IPS-NIHi7 (cell line): ENCODE measurements at regions not wholly inside any gene's neighbourhood (a gene's known extent, or its start where the extent isn't known, plus 50 kb on each side); places are given as distances from the start of the nearest gene placed in this dataset.

Source experiments
- DNase-seq: peaks from one replicate; pipeline ENCODE4 v3.0.0; 2012; ENCODE audit warnings: mixed read lengths; ENCODE audit errors: extremely low spot score

DNA sequence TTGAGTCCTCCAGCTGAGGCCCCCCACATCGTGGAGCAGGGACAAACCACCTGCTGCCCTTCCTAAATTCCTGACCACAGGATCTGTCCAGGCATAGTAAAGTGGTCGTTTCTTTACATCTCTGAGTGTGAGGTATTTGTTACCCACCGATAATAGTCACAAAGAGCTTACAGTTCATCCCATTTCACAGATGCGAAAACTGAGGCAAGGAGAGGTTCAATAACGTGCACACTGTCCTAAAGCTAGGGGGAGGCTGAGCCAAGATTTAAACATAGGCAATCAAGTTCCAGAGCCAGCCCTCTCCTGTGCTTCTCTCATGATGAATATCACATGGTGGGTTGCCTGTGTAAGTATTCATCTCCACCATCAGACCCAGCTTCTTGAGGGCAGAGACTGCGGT is 135.4 kb downstream of the CCT6B start:
- DNase-seq, result no peak

DNA sequence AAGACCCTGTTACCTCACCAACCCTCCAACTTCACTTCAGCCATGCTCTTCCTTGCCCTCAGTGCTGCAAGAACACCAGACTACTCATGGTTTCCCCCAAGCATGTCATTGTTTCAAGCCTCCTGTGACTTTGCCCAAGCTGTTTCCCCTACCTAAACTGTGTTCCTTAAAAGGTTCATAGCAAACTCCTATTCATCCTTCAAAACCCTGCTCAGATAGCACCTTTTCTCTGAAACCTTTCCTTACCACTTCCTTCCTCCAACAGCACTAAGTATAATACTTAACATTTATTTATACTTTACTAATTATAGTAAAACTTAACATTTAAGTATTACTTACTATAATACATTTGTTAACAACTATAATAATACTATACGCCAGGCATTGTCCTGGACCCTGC is 136.2 kb downstream of the CCT6B start:
- no peak for DNase-seq

DNA sequence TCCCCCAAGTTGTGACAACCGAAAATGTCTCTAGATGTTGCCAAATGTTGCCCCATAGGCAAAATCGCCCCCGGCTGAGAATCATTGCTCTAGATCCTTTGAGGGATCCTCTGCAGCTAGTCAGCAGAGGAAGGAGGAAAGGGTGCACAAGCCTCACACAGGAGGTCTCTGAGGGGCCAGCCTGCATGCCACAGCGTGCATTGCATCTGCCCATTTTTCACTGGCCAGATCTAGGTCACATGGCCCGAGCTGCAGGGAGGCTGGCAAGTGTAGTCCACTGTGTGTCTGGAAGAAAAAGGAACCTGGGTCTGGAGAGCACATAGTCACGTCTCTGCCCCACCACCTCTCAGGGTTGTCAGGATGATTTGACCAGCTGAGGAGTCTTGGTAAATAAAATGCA is 138.2 kb downstream of the CCT6B start:
- no peak for DNase-seq

DNA sequence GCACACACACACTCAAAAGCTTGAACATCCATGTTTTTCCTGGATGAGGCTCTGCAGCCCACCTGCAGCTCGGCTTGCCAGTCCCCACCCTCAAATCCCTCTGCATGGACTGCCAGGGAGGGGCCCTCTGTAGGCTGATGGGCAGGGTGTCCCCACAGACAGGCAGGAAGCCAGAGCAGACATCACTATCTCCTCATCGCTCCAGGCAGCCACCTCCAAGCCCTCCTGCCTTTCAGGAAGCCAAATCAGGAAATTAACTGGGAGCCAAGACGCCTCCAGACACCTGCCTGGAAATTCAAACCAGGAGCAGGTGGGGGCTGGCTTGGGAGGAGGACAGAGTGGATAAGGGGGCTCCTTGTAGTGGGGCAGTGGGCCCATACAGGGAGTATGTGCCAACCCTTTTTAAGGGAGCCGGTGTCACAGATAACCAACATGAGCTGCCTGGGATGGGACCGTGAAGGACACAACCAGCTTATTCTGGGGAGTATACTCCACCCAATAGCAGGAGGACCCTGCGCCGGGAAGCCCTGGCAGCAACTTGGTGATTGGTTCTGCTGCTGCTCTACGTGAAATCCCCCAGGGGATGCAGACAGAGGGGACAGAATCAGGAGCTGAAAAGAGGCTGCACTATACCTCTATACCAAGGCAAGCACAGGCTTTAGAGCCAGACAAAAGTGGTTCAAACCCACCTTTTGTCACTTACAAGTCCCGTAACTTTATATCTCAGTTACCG is 139.1 kb downstream of the CCT6B start:
- DNase-seq, result no peak

DNA sequence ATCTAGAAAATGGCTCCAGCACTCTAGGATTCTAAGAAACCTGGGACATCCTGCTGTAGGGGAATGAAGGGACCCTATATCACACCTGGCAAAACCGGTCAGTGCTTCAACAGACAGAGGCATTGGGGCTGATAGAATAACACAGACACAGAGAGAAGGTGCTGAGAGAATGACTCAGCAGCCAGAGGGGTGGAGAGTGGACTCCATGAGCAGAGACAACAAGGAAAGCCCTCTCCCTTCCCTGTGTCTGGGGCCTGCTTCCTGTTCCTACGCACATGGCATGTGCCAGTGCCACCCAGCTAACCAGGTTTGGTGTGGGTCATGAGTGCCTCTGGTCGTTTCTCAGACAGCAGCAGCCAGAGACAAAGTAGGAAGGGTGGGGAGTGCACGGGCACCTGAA is 140.3 kb downstream of the CCT6B start:
- peak; percentile 43 for DNase-seq

DNA sequence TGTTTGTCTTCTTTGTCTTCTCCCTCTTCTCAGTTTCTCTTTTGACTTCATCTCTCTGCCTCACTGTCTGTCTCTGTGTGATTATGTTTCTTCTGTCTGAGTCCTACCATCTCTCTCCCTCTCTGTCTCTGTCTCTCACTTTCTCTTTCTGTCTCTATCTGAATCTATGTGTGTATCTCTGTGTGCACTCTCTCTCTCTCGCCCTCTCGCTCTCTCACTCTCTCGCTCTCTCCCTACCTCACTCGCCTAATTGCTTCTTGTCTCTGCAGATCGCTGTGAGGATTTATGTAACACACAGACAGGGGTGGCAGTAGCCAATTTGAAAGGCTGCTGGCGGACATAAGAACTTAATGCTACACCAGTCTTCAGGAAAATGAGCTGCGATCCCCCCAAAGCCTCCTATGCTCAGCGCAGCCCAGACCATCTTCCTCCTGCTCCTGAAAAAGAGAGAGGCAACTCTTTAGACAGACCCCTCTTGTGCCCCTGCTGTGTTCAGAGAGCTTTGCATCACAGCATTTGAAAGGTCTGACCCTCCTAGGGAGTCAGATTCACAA is 140.9 kb downstream of the CCT6B start:
- DNase-seq, result peak; percentile 47

DNA sequence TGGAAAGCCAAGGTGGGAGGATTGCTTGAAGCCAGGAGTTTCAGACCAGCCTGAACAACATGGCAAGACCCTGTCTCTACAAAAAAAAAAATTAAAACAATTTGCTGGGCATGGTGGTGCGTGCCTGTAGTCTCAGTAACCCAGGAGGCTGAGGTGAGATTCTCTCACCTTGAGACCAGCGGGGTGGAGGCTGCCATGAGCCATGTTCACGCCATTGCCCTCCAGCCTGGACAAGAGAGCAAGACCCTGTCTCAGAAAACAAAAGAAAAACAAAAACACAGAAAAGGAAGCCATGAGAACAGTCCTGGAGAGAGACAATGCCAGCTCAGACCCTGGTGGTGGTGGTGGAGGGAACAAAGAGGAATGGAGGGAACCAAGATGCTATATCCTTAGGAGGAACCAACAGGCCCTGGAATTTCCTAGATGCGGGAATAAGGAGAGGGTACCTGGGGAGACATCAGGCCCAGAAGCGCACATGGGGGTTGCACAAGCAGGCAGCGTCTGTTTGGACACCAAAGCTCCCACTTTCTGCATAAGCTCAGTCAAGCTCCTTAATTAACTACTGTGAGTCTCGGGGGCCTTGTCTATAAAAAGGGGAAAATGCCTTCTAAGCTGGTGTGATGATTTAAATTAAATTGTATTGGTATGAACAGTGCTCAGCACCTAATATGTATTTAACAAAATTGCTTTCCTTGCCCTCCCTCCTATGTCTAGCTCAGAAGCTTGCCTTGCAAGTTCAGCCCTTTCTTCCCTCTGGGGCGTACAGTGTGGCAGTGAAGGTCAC is 143.8 kb downstream of the CCT6B start:
- no peak for DNase-seq

DNA sequence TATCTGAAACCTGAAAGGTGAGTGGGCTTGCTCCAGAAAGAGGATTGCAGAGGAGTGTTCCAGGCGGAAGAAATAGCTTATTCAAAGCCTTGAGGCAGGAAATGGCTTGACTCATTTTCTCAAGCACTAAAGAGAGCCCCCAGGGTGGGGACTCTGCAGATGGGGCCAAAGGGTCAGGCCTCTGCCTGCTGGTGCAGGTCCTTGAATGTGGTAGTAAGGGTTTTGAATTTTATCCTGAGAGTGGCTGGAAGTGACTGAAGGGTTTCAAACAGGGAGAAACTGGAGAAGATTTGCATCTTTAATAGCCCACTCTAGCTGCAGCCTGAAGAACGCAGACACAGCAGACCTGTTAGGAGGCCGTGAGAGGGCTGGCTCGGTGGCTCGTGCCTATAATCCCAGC is 144.4 kb downstream of the CCT6B start:
- DNase-seq, result peak; percentile 27

DNA sequence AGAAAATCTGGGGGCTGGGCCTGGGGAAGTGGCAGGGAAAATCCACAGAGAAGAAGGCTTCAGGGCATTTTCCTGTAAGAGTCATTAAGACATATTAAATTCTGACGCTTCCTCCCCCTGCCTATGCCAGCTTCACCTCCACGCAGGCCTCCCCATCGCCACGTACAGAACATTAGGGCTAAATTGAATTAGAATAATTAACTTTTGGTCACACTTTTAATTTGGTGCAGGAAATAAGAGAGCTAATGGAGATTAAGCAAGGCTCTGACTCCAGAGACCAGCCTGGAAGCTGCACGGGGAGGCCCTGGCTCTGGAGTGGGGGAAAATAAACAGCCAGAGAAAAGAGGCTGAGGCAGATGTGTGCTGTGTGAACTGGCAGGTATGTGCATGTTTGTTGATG is 148.0 kb downstream of the CCT6B start:
- DNase-seq, result no peak

DNA sequence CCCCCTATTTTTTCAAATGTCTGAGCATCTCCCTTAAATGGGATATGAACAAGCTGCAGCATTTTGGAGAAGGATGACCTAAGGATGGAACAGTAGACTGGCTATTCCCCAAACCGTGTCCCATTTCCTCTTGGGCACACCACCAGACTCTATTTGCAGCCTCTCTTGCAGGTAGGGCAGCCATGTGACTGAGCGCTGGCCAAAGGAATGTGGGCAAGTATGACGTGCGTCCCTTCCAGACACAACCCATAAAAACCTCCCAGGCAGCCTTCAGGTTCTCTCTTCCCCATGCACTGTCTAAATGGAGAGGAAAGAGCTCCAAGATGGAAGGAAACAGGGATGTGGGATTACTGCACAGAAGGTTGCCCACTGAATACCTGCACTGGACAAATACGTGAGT is 149.7 kb downstream of the CCT6B start:
- no peak for DNase-seq

DNA sequence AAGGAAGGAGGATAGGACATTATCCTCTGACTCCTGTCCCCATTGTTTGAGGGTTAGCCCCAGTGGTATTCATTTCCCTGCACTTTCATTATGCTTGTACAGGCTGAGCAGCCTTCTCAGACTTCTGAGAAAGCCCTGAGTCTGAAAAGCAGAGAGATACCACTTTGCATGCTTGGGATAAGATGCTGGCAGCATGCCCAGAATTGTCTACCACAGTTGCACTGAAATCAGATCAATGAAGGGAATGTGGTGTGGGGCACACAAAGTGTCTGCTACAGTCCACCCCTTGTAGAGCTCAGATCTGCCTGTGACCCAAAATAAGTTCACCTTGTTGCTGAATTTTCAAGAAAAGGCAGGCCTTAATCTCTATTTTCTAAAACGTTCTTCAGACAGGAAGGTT is 160.6 kb downstream of the CCT6B start:
- DNase-seq, result no peak

DNA sequence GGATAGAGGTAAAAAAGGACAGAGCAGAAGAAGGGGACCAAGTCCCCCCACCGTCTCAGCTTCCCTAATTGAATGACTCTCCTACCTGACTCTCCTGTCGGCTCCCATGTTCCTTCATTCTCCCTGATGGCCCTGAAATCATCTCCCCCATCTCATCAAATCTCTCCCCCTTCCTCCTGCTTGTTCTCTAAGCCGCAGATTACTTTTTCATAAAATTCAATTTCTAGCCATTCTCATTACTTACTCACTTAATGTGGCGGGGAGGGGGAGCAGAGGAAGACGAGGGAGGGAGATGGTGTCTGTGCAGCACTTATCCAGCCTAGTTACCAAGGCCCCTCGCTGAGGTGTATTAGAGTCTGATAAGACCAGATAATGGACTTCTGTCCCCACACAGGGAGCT is 161.5 kb downstream of the CCT6B start:
- DNase-seq, result no peak

DNA sequence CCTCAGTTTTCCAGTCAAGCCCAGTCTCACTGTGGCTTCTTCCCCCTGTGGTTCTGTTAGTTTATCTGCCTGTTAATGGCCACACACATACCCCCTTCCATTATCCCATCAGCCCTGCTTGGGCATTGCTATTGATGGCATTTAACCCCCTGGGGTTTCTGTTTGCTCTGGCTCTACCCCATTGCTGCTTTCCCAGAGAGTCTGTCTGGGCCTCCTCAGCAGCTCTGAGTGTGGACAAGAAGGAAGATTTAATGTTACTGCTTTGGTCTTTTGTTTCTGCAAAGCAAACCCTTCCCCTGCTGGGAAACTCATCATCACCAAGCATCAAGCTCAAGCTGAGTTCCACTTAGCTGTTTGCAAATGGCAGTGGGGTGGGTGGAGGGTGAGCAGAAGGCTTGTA is 162.7 kb downstream of the CCT6B start:
- DNase-seq, result peak; percentile 78

DNA sequence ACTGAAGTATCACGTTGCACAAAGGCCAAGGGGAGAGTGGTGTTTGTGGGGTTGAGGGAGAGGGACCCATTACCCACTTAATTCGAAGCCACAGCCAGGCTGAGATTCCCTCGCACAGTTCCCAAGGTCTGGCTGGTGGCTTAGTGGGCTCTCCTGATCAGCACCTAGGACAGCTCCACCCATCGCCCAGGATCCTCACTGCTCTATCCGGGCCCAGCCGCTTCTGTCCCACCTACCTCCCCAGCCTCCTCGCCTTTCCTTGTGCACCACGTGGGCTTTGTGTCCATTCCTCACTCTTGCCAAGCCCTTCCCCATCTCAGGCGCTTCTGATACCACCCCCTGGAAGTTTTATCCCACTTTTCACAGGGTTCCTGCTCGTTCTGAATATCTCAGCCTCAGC is 163.5 kb downstream of the CCT6B start:
- DNase-seq, result peak; percentile 96

DNA sequence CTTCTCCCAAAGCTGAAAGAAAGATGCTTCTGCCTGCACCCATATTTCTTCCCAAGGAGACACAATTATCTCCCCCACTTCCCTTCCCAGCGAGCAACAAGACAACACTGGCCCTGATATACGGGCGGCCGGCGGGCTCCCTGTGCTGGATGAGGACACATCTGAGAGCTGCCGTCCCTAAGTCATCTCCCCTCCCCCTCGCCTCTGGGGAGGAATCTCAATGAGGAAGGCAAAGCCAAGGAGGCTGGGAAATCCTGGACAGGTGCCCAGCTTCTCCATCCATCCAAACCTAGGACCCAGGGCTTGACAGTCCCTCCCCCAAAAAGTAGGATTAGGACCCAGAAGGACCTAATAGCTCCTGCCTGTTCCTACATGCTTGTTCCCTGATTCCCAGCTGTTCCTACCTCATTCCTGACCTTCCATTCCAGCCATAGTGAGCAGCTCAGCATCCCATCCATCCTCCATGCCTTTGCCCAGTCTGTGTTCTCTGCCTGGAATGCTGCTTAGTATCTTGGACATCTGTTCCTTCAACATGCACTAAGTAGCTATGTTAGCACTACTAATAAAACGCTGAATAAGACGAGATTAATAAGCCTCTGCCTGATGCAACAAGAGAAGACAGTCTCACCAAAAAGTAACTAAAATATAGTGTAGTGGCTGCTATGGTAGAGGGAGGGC is 167.9 kb downstream of the CCT6B start:
- DNase-seq, result no peak

DNA sequence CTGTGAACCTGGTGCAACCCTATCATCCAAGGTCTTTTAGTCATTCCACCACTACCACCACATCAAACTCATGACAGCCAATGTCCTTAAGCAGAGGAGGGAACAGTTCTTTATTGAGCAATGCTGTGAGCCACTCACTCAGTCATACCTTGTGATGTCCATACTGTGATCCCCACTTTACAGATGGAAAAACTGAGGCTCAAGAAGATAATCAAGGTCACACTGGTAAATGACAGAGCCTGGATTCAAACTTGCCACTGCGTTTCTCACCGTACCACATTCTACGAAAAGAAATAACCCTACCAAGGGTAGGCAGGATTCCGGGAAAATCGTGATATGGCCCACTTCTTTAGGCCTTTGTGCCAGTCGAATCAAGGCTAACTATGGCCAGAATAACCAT is 172.6 kb downstream of the CCT6B start:
- no peak for DNase-seq

DNA sequence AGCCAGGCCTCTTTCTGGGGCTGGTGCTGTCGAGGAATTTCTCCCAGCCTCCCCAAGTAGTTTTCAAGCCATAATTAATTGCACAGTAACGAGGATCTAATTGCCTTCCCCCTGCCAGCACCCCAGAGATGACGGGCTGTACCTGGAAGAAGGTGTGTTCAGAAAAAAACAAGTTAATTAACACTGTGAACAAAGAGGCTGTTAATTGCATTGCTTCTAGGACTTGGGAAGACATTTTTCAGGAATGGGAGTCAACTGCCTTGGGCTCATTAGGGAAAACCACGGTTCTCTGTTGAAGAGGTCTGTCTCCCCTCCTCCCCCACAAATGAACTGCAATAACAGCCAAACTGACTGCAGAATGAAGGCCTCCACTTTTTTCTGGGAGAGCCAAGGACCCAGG is 176.7 kb downstream of the CCT6B start:
- no peak for DNase-seq

DNA sequence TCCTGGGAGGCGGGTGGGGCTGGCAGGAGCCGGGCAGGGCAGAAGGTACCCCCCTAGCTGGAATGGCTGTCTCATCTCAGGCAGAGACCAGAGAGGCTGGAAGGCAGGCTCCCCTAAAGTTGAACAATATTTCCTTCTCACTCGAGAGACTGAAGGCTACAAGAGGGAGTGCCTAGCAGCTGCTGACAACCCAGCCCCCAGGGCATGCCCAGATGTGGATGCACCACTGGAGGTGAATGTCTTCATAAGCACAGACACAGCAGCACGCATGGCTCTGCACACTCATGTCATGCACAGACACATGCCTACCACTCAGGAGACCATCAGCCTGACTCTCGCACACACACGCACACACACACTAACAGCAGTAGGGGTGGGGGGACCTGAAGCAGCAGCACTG is 179.0 kb downstream of the CCT6B start:
- no peak for DNase-seq

DNA sequence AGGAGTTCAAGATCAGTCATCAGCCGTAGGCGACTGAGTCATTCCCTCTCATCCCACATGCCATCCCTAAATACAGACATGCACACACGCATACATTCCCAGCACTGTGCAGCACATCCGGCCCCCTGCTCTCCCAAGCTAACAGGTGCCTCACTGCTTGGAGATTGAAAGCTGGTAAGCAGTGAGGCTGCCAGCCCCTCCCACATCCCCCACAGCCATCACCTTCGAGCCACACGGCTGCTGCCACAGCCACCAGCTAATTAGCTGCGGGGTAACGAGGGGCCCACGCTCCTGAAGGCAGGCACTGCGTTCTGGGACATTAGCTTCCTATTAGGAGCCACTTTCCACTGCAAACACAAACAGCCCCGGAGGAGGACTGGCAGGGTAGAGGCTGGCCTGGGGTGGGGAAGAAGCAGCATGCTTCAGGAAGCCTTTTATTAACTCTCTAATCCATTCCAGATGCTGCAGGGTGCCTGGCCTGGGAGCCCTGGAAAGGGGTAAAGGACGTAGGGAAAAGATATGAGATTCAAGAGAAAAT is 179.6 kb downstream of the CCT6B start:
- no peak for DNase-seq

DNA sequence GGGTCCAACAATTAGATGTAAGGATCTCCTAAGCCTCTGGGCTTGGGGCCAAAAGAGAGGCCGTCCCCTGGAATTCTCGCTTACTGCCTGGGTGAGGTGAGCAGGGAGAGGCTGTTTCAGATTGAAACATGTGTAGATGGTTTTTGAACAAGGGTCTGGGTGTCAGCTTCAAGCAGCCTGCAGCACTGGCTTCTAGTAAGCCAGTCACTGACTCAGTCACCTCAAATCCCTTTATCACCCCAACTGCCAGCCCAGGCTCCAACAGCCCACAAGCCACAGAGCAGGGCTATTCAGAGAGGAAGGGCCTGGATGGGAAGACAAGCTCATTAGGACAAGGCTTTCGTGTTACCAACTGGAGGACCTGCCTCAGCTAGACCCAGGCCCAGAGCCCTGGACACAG is 180.2 kb downstream of the CCT6B start:
- no peak for DNase-seq

DNA sequence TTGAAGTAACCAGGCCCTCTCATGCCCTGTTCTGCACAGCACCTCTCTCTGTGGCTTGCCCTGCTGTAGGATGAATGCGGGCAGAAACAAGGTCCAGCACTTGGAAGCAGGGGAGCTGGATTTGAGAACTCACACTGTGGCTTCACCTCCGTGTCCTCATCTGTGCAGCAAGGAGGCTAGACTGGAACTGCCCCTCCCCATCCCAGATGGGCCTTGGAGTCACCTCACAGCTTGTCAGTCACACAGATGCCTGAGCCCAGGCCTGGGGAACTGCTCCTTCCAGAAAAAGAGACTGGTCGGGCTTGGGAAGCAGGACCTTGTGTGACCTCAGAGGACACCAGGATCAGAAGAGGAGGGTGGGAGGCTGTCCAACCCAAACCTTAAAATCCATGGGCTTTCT is 180.8 kb downstream of the CCT6B start:
- DNase-seq, result no peak
